ENCODE measurements at regions not wholly inside any gene's neighbourhood (a gene's known extent, or its start where the extent isn't known, plus 50 kb on each side); places are given as distances from the start of the nearest gene placed in this dataset.
A peak's percentile ranks its signal among the peaks of the same experiment; 100 is the strongest.

- ChIA-PET CTCF (interaction anchor here (0.6 kb wide), 1 partner anchor 369 kb away, joined by 3 read pairs; no protein-coding TSS in a partner anchor), POLR2A (no interaction called here)
Measured at GRCh38 chr4:128658214-128658631, 151.3 kb upstream of the JADE1 start.

GRCh38 chr4:128657638-128658037 is 151.9 kb upstream of the JADE1 start:
- no TSS peak for BruUV-seq (replicated peaks)

More at GRCh38 chr4:128658214-128658631, 151.3 kb upstream of the JADE1 start:
- Histone ChIP-seq H3K9me3 (peaks cover 20% of the 10 kb centered on the region), H3K27me3 (replicated peaks; ENCODE audit: control insufficient read depth, insufficient read depth, low read length) (no peaks in the 10 kb centered on the region), H3K36me3 (ENCODE audit: control insufficient read depth, insufficient read depth, low read length) (no peaks in the 10 kb centered on the region), H3K4me3 (ENCODE audit: low read depth, low read length) (no peak overlapping the region), H3K4me1 (peaks cover 38% of the 10 kb centered on the region)
- BruUV-seq (replicated peaks), result no TSS peak
- peaks cover 6% of the 10 kb centered on the region for H3K36me3 Mint-ChIP-seq (ENCODE audit: insufficient read depth, unreplicated experiment)
- H3K27me3 Mint-ChIP-seq (ENCODE audit: insufficient read depth, unreplicated experiment), result no peaks in the 10 kb centered on the region
- intact Hi-C loops (cut with micrococcal nuclease; ENCODE audit: unreplicated experiment), result no loop called here
- no peak overlapping the region for H3K4me3 Mint-ChIP-seq (ENCODE audit: unreplicated experiment)
- no peak for TF ChIP-seq CTCF (IDR thresholded peaks at IDR 0.05; ENCODE audit: insufficient read depth in 1 of 2, low read depth in 1 of 2, low read length in 1 of 2, severe bottlenecking in 1 of 2, unreplicated experiment in 1 of 2)
- H3K4me1 Mint-ChIP-seq (ENCODE audit: low read depth, unreplicated experiment), result peaks cover 27% of the 10 kb centered on the region
- H3K27ac Mint-ChIP-seq (ENCODE audit: unreplicated experiment), result no peak overlapping the region
- DNase-seq, result no peak
- no peaks in the 10 kb centered on the region for H3K9me3 Mint-ChIP-seq (ENCODE audit: unreplicated experiment)

GRCh38 chr4:128654465-128654864 is 155.0 kb upstream of the JADE1 start:
- peak overlapping the region; percentile 73 for H3K27ac Mint-ChIP-seq (ENCODE audit: unreplicated experiment)
- H3K4me3 ChIP-seq (ENCODE audit: low read depth, low read length), result no peak overlapping the region
- no peaks in the 10 kb centered on the region for H3K27me3 Mint-ChIP-seq (ENCODE audit: insufficient read depth, unreplicated experiment)
- CTCF ChIA-PET, result no interaction called here
- intact Hi-C loops (cut with micrococcal nuclease; ENCODE audit: unreplicated experiment), result loop anchor here (5.0 kb wide), 2 partner anchors 202 to 367 kb away; partner anchors contain the start of gene PGRMC2
- peaks cover 20% of the 10 kb centered on the region for H3K9me3 ChIP-seq
- BruUV-seq (replicated peaks), result no TSS peak
- H3K4me3 Mint-ChIP-seq (ENCODE audit: unreplicated experiment), result no peak overlapping the region
- H3K4me1 Mint-ChIP-seq (ENCODE audit: low read depth, unreplicated experiment), result peaks cover 26% of the 10 kb centered on the region
- no peak for DNase-seq
- POLR2A ChIA-PET, result no interaction called here
- H3K4me1 ChIP-seq, result peaks cover 47% of the 10 kb centered on the region
- no peak for TF ChIP-seq CTCF (IDR thresholded peaks at IDR 0.05; ENCODE audit: insufficient read depth in 1 of 2, low read depth in 1 of 2, low read length in 1 of 2, severe bottlenecking in 1 of 2, unreplicated experiment in 1 of 2)
- no peaks in the 10 kb centered on the region for H3K9me3 Mint-ChIP-seq (ENCODE audit: unreplicated experiment)
- no peaks in the 10 kb centered on the region for H3K36me3 ChIP-seq (ENCODE audit: control insufficient read depth, insufficient read depth, low read length)
- peaks cover 6% of the 10 kb centered on the region for H3K36me3 Mint-ChIP-seq (ENCODE audit: insufficient read depth, unreplicated experiment)
- no peaks in the 10 kb centered on the region for H3K27me3 ChIP-seq (replicated peaks; ENCODE audit: control insufficient read depth, insufficient read depth, low read length)

More at GRCh38 chr4:128657638-128658037, 151.9 kb upstream of the JADE1 start:
- Histone ChIP-seq H3K4me1 (peaks cover 43% of the 10 kb centered on the region), H3K36me3 (ENCODE audit: control insufficient read depth, insufficient read depth, low read length) (no peaks in the 10 kb centered on the region), H3K27me3 (replicated peaks; ENCODE audit: control insufficient read depth, insufficient read depth, low read length) (no peaks in the 10 kb centered on the region), H3K9me3 (peaks cover 20% of the 10 kb centered on the region), H3K4me3 (ENCODE audit: low read depth, low read length) (no peak overlapping the region)
- H3K9me3 Mint-ChIP-seq (ENCODE audit: unreplicated experiment), result no peaks in the 10 kb centered on the region
- ChIA-PET POLR2A (no interaction called here), CTCF (interaction anchor here (0.6 kb wide), 1 partner anchor 368 kb away, joined by 3 read pairs; no protein-coding TSS in a partner anchor)
- no peak overlapping the region for H3K4me3 Mint-ChIP-seq (ENCODE audit: unreplicated experiment)
- H3K27ac Mint-ChIP-seq (ENCODE audit: unreplicated experiment), result no peak overlapping the region
- no peaks in the 10 kb centered on the region for H3K27me3 Mint-ChIP-seq (ENCODE audit: insufficient read depth, unreplicated experiment)
- no peak for TF ChIP-seq CTCF (IDR thresholded peaks at IDR 0.05; ENCODE audit: insufficient read depth in 1 of 2, low read depth in 1 of 2, low read length in 1 of 2, severe bottlenecking in 1 of 2, unreplicated experiment in 1 of 2)
- intact Hi-C loops (cut with micrococcal nuclease; ENCODE audit: unreplicated experiment), result no loop called here
- H3K4me1 Mint-ChIP-seq (ENCODE audit: low read depth, unreplicated experiment), result peaks cover 31% of the 10 kb centered on the region
- DNase-seq, result no peak
- H3K36me3 Mint-ChIP-seq (ENCODE audit: insufficient read depth, unreplicated experiment), result peaks cover 6% of the 10 kb centered on the region

All from Caco-2 (cell line).